22Rv1 (cell line): ENCODE measurements at regions not wholly inside any gene's neighbourhood (a gene's known extent, or its start where the extent isn't known, plus 50 kb on each side); places are given as distances from the start of the nearest gene placed in this dataset.

Source experiments
- ZFX ChIP-seq: fragments of 450-650 bp; IDR thresholded peaks from 2 replicates; pipeline ENCODE4 v1.6.1; 2017; ENCODE audit warnings: antibody characterized with exemption, borderline replicate concordance
- TF ChIP-seq, protein P1 (sequence below): fragments of 450-650 bp; IDR thresholded peaks from 2 replicates; pipeline ENCODE4 v1.5.1; 2017; ENCODE audit warnings: mild to moderate bottlenecking

DNA sequence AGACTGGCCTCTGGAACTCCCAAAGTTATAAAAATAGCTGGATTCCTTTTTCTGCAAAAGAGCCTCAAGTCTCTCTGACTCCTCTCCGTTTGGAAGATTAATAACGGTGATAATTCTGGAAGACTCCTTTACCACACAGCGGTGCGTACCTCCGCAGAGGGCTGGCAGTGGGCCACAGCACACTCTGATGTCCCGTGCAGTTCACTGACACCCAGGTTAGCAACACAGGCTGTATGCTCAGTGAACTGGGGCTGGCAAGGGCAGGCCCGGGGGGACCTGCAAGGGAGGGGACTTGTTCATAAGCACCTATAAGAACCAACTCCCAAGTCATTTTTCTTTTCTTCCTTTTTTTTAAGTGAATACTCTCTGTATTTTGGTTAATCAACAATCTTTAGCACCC lies 120.3 kb upstream of the TJP1 start:
- TF ChIP-seq, protein P1, sequence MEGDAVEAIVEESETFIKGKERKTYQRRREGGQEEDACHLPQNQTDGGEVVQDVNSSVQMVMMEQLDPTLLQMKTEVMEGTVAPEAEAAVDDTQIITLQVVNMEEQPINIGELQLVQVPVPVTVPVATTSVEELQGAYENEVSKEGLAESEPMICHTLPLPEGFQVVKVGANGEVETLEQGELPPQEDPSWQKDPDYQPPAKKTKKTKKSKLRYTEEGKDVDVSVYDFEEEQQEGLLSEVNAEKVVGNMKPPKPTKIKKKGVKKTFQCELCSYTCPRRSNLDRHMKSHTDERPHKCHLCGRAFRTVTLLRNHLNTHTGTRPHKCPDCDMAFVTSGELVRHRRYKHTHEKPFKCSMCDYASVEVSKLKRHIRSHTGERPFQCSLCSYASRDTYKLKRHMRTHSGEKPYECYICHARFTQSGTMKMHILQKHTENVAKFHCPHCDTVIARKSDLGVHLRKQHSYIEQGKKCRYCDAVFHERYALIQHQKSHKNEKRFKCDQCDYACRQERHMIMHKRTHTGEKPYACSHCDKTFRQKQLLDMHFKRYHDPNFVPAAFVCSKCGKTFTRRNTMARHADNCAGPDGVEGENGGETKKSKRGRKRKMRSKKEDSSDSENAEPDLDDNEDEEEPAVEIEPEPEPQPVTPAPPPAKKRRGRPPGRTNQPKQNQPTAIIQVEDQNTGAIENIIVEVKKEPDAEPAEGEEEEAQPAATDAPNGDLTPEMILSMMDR = no peak; the same call in 1 of the 2 replicates
- TF ChIP-seq ZFX = no peak
